Lung (tissue), 11 donors: ENCODE measurements at regions not wholly inside any gene's neighbourhood (a gene's known extent, or its start where the extent isn't known, plus 50 kb on each side); places are given as distances from the start of the nearest gene placed in this dataset.

ENCODE experiments used
- ATAC-seq: fragments of 200-7000 bp; cut with Tn5 transposase; one replicate; pipeline ENCODE4 v1.9.1; 2020; ENCODE audit warnings: moderate number of reproducible peaks; ENCODE audit not compliant: insufficient read depth, low FRiP score
- DNase-seq, 3 donors: peaks; one replicate each; pipeline ENCODE4 v3.0.0-alpha.2; 2013 to 2017
- H3K27ac ChIP-seq, 2 donors: one replicate each; pipeline ENCODE4 v1.5.1; 2013; ENCODE audit warnings: mild to moderate bottlenecking in 2 of 2, moderate library complexity in 2 of 2, control low read depth in 1 of 2, inconsistent platforms in 1 of 2, low read depth in 1 of 2, low read length in 1 of 2
- H3K27me3 ChIP-seq, 3 donors: one replicate each; pipeline ENCODE4 v1.5.1; 2013; ENCODE audit warnings: low read length in 2 of 3; ENCODE audit not compliant: control insufficient read depth in 3 of 3, insufficient read depth in 3 of 3
- H3K36me3 ChIP-seq, 4 donors: one replicate each; pipeline ENCODE4 v1.5.1; 2013; ENCODE audit warnings: low read length in 4 of 4, mild to moderate bottlenecking in 1 of 4, moderate library complexity in 1 of 4; ENCODE audit not compliant: control insufficient read depth in 4 of 4, insufficient read depth in 4 of 4
- H3K4me1 ChIP-seq, 5 donors: one replicate each; pipeline ENCODE4 v1.5.1; 2013; ENCODE audit warnings: low read length in 5 of 5, mild to moderate bottlenecking in 2 of 5, moderate library complexity in 1 of 5; ENCODE audit not compliant: control insufficient read depth in 5 of 5, insufficient read depth in 5 of 5
- H3K4me3 ChIP-seq: one replicate; pipeline ENCODE4 v1.5.1; 2013; ENCODE audit warnings: mild to moderate bottlenecking, control low read depth, moderate library complexity
- H3K9ac ChIP-seq, 2 donors: one replicate each; pipeline ENCODE4 v1.5.1; 2013; ENCODE audit warnings: low read length in 2 of 2, control low read depth in 1 of 2; ENCODE audit not compliant: insufficient read depth in 1 of 2
- H3K9me3 ChIP-seq, 4 donors: one replicate each; pipeline ENCODE4 v1.5.1; 2013; ENCODE audit warnings: low read length in 3 of 4, mild to moderate bottlenecking in 1 of 4, moderate library complexity in 1 of 4; ENCODE audit not compliant: control insufficient read depth in 4 of 4, insufficient read depth in 3 of 4
- WGBS, 2 donors: extraction: QIAGEN DNeasy Blood & Tissue Kit; methylation state at CpG; one replicate each; pipeline ENCODE4 v1.1.7; 2013; 5-methylcytosine and 5-hydroxymethylcytosine counted together
- TF ChIP-seq, protein P1 (sequence below): IDR thresholded peaks from 2 replicates; pipeline ENCODE4 v1.5.1; 2012; ENCODE audit warnings: mild to moderate bottlenecking; ENCODE audit errors: control extremely low read depth, extremely low read depth
- donor health status: control.
- donor health status: control.
- donor health status: Bipolar disorder and iron deficiency.
- donor health status: healthy.
- donor health status: DM: yes; HTN: yes; CAD: no.

DNA sequence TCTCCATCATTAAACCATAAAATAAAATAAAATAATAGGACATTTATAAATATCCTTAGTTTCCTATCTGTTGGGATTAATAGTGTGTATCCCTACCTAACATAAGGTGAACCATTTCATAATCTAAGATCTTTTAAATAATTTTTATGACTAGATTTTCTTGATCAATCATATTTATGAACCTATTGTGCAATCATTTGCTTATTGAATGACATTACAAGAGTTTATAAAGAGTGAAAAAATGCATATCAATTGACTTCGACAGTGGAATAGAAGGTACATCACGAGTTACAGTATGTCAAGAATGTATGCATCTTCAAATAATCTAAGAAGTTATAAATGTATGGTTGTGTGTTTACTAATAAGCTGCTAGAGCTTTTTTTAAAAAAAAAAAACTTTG lies 1554.8 kb upstream of the TMEFF2 start:
- WGBS, 2 donors: 70 to 79% methylated on average over 2 of the region's 2 CpGs
- H3K4me1 ChIP-seq: no peaks in the 10 kb centered on the region
- no peak overlapping the region for H3K27ac ChIP-seq
- H3K27me3 ChIP-seq: no peaks in the 10 kb centered on the region
- TF ChIP-seq, protein P1, sequence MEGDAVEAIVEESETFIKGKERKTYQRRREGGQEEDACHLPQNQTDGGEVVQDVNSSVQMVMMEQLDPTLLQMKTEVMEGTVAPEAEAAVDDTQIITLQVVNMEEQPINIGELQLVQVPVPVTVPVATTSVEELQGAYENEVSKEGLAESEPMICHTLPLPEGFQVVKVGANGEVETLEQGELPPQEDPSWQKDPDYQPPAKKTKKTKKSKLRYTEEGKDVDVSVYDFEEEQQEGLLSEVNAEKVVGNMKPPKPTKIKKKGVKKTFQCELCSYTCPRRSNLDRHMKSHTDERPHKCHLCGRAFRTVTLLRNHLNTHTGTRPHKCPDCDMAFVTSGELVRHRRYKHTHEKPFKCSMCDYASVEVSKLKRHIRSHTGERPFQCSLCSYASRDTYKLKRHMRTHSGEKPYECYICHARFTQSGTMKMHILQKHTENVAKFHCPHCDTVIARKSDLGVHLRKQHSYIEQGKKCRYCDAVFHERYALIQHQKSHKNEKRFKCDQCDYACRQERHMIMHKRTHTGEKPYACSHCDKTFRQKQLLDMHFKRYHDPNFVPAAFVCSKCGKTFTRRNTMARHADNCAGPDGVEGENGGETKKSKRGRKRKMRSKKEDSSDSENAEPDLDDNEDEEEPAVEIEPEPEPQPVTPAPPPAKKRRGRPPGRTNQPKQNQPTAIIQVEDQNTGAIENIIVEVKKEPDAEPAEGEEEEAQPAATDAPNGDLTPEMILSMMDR: no peak
- no peaks in the 10 kb centered on the region for H3K36me3 ChIP-seq
- no peak for DNase-seq
- no peak overlapping the region for H3K4me3 ChIP-seq
- ATAC-seq: no peak
- peaks cover 0 to 4% (median 0%) of the 10 kb centered on the region in 4 donors for H3K9me3 ChIP-seq
- H3K9ac ChIP-seq: no peak overlapping the region

DNA sequence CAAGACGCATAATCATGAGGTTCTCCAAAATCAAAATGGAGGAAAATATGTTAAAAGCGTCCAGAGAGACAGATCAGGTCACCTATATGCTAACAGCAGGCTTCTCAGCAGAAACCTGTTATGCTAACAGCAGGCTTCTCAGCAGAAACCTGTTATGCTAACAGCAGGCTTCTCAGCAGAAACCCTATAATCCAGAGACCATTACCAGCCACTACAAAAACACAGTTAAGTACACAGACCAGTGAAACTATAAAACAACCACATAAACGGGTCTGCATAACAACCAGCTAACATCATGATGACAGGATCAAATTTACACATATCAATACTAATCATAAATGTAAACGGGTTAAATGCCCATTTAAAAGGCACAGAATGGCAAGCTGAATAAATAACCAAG lies 1548.4 kb upstream of the TMEFF2 start:
- Histone ChIP-seq H3K4me1 (no peaks in the 10 kb centered on the region), H3K9me3 (peaks cover 0 to 4% (median 1%) of the 10 kb centered on the region in 4 donors)
- WGBS, 2 donors: 42 to 54% methylated on average over 4 of the region's 4 CpGs

DNA sequence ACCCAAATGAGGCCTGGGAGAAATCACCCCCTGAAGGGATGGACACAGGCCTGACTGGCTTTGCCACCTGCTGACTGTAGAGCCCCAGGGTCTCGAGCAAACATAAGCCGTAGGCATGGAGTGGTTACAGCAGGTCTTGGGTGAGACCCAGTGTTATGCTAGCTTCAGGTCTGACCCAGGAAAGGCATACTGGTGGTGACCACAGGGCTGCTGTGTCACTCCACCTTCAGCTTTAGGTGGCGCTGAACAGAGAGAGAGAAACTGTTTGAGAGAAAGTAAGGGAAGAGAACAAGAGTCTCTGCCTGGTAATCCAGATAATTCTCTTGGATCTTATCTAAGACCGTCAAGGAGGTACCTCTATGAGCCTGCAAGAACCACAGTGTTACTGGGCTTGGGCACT lies 1544.2 kb upstream of the TMEFF2 start:
- H3K36me3 ChIP-seq: no peaks in the 10 kb centered on the region
- H3K4me3 ChIP-seq: no peak overlapping the region
- H3K9ac ChIP-seq: no peak overlapping the region
- WGBS, 2 donors: 89 to 91% methylated on average over 4 of the region's 4 CpGs
- TF ChIP-seq, protein P1: no peak
- ATAC-seq (no peak), DNase-seq (no peak)
- H3K4me1 ChIP-seq: no peaks in the 10 kb centered on the region
- no peak overlapping the region for H3K27ac ChIP-seq
- H3K9me3 ChIP-seq: peaks cover 0 to 3% (median 0%) of the 10 kb centered on the region in 4 donors
- no peaks in the 10 kb centered on the region for H3K27me3 ChIP-seq

More for the DNA sequence above, 1548.4 kb upstream of the TMEFF2 start:
- ATAC-seq (no peak), DNase-seq (no peak)
- Histone ChIP-seq H3K27ac (no peak overlapping the region), H3K36me3 (no peaks in the 10 kb centered on the region), H3K9ac (no peak overlapping the region), H3K4me3 (no peak overlapping the region), H3K27me3 (no peaks in the 10 kb centered on the region)
- TF ChIP-seq, protein P1: no peak

DNA sequence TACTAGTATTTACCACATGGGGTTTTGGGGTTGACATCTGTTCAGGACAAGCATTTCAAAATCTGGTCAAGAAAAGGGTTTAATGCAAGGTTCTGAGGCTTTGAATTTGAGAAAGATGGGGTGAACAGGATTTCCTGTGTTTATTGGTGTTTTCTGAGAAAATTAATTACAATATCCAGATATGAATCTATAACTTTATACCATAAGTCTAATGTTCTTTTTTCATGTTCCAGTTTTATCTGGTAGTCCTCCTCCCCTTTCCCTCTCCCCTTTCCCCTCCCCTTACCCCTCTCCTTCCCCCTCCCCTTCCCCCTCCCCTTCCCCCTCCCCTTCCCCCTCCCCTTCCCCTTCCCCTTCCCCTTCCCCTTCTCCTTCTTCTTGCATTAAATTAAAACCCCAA lies 1518.2 kb upstream of the TMEFF2 start:
- Histone ChIP-seq H3K27me3 (no peaks in the 10 kb centered on the region), H3K36me3 (no peaks in the 10 kb centered on the region), H3K9me3 (peaks cover 0 to 2% (median 0%) of the 10 kb centered on the region in 4 donors), H3K4me3 (no peak overlapping the region), H3K9ac (no peak overlapping the region), H3K27ac (no peak overlapping the region), H3K4me1 (no peaks in the 10 kb centered on the region)
- TF ChIP-seq, protein P1: no peak
- DNase-seq: no peak
- no peak for ATAC-seq
